ENCODE measurements at regions not wholly inside any gene's neighbourhood (a gene's known extent, or its start where the extent isn't known, plus 50 kb on each side); places are given as distances from the start of the nearest gene placed in this dataset.

DNA sequence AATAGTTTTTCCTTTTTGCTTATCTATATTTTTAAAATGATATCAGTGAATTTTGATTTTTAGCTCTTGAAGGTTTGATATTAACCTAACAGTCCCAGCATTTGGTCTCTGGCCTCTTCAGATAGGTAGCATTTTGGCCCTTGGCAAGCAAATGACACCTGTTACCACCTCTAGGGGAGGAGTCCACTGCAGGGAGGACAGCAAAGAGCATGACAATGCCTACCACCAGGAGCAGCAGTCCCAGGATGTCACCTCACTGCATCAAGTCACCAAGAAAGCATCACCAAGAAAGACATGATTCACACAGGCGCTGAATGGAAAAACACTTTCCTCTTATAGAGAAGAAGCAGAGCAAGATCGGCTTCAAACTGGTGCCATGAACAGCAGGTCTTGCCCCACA lies 224.3 kb downstream of the UBE3D start:
- TF ChIP-seq, protein P1, sequence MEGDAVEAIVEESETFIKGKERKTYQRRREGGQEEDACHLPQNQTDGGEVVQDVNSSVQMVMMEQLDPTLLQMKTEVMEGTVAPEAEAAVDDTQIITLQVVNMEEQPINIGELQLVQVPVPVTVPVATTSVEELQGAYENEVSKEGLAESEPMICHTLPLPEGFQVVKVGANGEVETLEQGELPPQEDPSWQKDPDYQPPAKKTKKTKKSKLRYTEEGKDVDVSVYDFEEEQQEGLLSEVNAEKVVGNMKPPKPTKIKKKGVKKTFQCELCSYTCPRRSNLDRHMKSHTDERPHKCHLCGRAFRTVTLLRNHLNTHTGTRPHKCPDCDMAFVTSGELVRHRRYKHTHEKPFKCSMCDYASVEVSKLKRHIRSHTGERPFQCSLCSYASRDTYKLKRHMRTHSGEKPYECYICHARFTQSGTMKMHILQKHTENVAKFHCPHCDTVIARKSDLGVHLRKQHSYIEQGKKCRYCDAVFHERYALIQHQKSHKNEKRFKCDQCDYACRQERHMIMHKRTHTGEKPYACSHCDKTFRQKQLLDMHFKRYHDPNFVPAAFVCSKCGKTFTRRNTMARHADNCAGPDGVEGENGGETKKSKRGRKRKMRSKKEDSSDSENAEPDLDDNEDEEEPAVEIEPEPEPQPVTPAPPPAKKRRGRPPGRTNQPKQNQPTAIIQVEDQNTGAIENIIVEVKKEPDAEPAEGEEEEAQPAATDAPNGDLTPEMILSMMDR (IDR thresholded peaks at IDR 0.05), result no peak
- no peak for TF ChIP-seq POLR2A (IDR thresholded peaks at IDR 0.05)
